ENCODE measurements at regions not wholly inside any gene's neighbourhood (a gene's known extent, or its start where the extent isn't known, plus 50 kb on each side); places are given as distances from the start of the nearest gene placed in this dataset.
"Not testable (repeated sequence)": the region's sequence is repeated elsewhere in the genome, so short reads cannot be mapped to it uniquely, and the experiment has no call there.

DNA sequence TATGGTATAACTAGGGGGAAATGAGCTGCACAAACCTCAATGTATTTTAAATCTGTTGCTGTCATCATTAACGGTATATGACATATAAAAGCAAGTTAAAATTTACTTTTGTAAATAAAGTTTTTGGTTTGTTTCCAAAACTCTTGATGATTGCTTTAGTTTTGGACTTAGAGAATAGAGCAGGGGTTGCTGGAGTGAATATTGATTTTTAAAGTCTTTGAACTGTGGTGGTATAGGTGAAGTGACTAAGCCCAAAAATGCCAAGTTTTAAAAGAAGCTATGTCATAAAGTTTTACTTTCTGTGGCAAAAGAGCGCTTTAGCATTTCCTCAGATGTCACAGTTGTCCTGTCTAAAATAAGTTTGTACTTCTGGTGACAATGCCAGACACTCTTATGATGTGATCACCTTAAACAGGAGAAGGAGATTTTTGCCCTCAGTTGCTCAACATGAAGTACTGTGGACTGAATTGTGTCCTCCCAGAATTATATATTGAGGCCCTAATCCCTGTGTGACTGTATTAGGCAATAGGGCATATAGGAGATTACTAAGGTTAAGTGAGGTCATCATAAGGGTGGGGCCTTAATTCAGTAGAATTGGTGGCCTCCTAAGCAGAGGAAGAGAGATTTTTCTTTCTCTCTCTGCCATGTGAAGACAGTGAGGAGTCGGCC, 175.2 kb upstream of the PLGLB1 start:
- DNase-seq (ENCODE audit: low read depth in 3 of 3), result not testable (repeated sequence)

DNA sequence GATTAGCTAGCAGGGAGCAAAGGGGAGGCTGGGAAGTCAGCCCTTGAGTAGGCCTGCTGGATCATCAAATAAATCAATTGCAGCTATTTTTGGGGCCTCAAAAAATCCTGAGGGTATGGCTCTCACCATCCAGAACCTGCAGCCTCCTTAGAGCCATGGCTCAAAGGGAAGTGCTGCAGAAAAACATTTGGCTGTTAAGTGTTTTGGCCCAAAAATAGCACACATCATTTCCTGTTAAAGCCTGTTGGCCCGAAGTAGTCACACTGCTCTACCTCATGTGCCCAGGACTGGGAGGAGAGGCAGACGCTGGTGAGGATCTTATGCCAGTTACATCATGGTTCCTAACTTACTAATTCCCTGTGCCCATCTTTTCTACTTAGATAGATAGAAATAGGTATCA, 176.8 kb upstream of the PLGLB1 start:
- not testable (repeated sequence) for DNase-seq (ENCODE audit: low read depth in 3 of 3)

DNA sequence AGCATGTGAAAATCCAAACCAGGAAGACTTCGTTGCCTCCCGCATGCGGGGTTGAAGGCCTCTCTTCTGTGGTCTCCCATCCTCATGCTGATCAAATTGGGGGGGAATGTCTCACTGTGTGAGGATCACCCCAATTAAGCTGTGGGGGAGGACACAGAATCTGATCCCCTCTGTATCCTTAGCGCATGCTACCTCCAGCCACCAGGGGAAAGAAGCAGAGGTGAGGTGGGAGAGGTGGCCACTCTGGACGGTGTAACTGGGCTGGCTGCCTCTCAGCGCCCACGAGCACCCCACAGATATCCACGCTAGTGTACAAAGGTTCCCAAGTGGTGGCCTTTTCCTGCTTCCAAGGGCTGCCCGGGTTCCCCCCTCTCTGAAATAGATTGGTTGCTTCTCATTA, 177.6 kb upstream of the PLGLB1 start:
- not testable (repeated sequence) for DNase-seq (ENCODE audit: low read depth in 3 of 3)

DNA sequence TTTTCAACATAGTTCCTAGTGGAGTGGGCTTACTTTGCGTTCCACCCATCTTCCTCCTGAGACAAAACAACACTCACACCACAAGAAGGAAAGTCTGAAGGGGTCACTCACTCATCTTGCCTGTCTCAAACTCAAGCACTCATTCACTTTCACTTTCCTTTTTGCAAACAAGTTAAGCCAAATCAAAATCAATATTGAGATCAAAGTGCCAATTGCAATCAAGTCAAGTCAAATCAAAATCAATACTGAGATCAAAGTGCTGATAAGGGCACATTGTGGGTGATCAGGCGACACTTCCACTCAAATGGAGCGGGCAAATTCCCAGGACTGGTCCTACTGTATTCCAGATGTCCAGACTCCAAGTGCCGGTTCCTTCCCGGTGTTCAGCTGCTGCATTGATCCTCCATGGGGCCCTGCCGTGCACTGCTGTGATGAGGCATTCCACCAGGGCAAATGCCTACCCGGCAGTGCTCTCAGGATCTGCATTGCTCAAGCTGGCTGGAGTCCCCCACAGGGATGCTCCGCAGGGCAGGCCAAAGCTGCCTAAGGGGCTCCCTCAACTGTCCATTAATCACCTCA, 183.0 kb upstream of the PLGLB1 start:
- DNase-seq (ENCODE audit: low read depth in 3 of 3), result not testable (repeated sequence)

DNA sequence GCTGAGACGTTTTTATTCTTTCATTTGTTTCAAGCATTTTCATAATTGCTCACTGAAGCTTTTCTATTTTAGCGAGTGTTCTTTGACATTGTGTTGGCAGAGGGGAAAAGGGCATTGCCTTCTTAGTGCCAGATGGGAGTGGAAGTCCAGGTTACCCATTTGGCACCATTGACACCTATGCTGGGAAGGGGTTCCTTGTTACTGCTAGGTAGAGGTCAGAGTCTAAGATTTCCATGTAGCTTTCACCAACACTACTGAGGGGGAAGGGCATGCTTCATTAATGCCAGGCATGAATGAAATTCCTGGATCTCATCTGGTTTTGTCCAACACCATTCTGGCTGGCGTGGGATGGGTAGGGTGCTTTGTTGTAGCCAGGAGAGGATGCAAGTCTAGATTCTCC, 191.3 kb upstream of the PLGLB1 start:
- not testable (repeated sequence) for DNase-seq (ENCODE audit: low read depth in 3 of 3)

DNA sequence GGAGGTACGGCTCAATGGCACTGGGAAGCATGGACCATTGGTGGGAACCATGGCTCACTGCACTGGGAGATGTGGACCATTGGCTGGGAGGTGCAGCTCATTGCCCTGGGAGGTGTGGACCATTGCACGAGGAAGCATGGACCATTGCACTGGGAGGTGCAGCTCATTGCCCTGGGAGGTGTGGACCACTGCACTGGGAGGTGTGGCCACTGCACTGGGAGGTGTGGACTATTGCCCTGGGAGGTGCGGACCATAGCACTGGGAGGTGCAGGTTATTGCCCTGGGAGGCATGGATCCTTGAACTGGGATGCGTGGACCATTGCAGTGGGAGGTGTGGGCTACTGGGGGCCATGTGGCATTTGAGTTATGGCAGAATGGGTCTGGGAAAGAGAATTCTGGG, 195.4 kb upstream of the PLGLB1 start:
- not testable (repeated sequence) for DNase-seq (ENCODE audit: low read depth in 3 of 3)

DNA sequence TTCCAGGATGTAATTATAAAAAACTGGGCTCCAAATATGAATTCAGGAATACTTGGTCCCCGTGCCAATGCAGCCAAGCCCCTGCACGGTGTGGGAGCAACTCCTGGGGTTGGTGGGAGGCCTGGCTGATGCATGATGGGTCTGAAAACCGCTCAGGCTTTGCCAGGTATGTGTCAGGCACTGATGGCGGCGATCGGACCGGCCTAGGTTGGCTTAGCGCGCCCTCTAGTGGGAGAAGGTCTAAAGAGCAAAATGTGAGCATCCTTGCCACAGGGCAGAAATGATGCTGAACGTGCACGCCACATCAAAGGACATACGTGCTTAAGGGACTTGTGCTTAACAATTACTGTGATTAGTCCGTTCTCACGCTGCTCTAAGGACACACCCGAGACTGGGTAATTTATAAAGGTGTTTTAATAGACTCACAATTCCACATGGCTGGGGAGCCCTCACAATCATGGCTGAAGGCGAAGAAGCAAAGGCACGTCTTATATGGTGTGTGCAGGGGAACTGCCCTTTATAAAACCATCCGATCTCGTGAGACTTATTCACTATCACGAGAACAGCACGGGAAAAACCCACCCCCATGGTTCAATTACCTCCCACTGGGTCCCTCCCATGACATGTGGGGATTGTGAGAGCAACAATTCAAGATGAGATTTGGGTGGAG, 196.2 kb upstream of the PLGLB1 start:
- peak; percentile 50 to 81 (median 71) for DNase-seq (ENCODE audit: low read depth in 3 of 3)

DNA sequence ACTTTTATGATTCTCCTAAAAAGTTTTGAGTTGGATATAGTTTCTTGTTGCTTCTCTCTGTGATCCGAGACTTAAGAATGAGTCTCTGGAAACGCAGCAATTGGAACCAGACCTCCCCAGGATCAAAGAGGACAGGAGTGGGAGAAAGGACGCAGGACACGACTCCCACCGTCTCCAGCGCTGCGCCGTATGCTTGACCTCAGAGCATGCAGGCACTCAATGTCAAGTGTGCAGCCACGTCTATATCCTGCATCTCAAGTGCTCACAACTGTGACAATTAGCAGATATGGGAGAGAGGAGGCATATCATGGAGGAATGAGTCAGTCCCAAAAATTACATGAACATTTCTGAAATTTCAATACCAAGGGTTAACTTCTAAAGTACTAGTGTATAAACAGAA, 199.0 kb upstream of the PLGLB1 start:
- not testable (repeated sequence) for DNase-seq (ENCODE audit: low read depth in 3 of 3)

DNA sequence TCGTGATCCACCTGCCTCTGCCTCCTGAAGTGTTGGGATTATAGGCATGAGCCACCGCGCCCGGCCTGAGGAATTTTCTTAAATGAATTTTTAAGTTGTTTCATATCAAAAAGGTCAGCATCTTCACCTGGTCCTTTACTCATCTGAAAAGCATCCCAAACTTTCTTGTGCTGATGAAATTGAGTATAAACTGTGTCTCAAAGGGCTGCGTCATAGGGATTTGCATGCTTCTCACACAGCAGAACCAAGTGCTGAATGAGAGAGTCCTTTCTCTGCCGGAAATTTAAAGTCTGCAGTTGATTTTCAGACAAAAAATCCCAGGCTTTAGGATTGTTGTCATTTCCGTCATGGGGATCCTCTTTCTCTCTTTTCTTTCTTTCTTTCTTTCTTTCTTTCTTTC, 200.5 kb upstream of the PLGLB1 start:
- not testable (repeated sequence) for DNase-seq (ENCODE audit: low read depth in 3 of 3)

DNA sequence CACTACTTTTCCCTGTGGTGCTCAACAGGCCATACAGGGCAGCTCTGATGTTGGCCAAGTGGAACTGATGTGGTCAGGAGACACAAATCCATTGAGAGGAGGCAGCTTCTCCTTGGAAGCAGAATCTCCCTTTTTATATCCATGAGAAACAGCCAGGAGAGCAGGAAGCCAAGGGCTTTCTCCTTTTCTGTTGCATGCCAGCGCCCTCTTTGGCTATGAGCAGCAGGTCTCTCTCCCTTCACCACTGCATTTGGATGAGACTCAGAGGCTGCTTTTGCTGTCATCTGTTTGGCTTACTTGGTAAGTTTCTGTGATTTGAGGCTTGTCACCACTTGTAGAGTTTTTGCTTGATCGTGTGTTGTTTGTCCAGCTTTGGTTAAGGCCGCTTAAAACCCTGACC, 202.2 kb upstream of the PLGLB1 start:
- not testable (repeated sequence) for DNase-seq (ENCODE audit: low read depth in 3 of 3)

DNA sequence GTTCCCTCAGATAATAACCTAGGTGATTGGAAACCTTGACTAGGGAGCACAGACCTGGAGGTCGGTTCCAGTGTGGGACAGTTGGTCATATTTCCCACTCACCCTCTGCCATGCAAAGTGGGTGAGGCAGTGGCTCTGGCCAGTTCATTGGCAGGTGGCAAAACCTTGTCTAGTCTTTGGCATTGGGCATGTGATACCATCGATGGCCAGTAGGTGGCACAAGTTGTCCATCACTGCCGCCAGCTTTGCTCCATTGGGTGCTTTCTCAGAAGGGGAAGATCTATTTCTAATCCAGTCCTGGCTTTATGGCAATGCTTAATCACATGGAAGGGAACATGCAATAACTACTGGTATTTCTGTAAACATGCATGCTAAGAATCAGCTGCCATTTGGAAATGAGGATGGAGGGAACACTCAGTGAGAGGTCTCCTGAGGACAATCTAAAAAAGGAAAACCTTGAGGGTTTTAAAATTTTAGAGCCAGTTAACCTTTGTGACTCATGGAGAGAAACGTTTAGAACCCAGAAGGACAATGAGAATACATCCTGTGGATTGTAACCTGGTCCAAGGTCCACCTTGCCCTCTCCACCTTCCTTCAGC, 207.5 kb upstream of the PLGLB1 start:
- DNase-seq (ENCODE audit: low read depth in 3 of 3), result not testable (repeated sequence)

DNA sequence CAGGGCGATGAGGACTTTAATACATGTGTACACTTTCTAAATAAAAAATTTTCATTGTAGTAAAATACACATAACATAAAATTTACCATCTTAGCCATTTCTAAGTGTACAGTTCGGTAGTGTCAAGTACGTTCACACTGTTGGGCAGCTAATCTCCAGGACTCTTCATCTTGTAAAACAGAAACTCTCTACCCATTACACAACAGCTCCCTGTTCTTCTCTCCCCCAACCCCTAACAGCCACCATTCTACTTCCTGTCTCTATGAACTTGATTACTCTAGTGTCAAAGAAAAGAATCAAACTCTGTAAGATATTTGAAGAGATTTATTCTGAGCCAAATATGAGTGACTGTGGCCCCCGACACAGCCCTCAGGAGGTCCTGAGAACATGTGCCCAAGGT, 208.3 kb upstream of the PLGLB1 start:
- DNase-seq (ENCODE audit: low read depth in 3 of 3), result not testable (repeated sequence)

DNA sequence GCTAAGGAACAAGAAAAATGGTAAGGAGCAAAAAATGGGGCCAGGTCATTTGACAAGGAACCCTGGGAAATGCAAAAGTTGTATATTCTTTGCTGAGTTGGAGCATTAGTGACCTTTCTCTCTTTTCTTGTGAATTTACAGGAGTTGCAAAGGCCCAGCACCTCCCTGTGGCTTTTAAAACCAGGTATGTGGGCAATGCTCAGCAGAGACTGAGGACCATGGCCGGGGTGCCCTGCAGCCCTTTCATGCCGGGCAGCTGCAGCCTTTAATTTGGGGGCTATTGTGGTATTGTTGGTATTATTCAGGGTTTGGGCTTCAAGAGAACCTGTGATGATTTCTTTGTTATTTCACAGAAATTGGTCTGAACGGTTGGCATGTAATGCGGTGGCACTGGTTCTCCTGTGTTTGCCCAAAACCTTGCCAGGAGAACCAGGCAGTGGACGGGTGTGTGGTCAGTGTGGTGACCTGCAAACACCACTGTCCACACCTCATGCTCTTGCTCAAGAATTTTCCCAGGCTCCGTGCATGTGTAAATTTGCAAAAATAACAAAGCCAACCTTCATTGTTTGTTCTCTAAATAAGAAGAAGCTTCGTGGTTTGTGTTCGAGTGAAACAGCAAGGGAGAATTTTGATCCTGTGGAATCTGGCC, 213.8 kb upstream of the PLGLB1 start:
- DNase-seq (ENCODE audit: low read depth in 3 of 3), result not testable (repeated sequence)

DNA sequence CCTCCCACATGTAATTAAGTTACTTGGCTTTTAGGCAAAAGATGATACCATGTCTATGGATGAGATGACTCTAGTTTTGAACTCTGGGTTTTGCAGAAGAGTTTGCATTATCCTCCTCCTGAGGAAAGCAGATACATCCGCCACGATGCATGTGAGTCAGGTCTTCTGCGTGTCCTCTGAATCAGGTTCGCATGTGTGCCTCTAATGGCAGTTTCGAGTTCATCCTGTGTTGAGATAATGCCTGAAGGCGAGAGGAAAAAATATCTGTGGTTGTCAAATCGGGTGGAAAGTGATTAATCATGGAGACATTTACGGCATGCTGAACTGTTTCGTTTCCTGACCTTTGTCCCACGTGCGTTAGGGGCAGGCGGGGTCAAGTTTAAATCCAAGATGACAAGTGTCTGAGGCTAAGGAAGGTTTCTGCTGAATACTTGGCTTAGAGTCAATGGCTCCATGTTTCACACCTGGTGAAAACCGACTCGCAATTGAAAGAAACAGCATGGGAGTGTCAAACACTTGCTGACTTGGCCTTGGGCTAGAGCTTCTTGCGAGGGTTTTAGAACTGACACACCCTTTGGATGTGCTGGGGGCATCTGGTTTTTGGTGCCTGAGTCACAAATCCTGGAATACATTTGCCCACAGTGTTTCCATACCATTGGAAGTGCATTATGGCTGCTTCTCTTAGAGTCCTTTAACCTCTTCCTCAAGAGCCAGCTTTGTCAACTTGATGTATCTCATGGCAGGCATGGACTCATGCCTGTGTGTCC, 216.1 kb upstream of the PLGLB1 start:
- peak in 1 of 3 experiments; percentile 59 for DNase-seq (ENCODE audit: low read depth in 3 of 3)

DNA sequence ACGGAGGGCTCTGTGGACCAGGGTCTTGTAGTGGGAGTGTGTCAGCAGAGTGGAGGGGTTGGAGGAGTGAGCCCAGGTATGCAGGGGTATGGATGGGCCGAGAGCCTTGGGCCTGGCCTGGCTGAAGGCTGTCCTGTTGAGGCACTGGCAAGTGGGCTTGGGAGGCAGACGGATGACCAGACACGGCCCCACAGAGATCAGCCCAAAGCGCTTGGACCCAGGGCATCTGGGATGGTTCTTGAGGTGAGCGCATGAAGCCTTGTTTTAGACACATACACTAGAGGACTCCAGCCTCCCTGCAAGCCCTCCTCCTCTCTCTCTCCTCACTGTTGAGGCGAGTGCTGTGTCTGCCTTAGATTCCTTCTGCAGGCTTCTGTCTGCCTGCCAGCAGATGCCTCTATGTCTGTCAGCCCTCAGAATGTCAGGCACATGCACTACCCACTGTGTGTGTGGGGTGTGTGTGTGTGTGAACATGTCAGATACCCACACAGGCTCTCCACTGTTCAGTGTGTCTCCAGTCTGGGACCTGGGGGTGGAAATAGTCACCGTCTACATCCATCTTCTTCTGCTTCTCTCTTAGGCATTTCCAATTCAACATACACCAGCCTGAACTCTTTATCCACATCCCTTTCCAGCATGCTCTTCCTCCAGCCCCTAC, 218.0 kb upstream of the PLGLB1 start:
- not testable (repeated sequence) for DNase-seq (ENCODE audit: low read depth in 3 of 3)

DNA sequence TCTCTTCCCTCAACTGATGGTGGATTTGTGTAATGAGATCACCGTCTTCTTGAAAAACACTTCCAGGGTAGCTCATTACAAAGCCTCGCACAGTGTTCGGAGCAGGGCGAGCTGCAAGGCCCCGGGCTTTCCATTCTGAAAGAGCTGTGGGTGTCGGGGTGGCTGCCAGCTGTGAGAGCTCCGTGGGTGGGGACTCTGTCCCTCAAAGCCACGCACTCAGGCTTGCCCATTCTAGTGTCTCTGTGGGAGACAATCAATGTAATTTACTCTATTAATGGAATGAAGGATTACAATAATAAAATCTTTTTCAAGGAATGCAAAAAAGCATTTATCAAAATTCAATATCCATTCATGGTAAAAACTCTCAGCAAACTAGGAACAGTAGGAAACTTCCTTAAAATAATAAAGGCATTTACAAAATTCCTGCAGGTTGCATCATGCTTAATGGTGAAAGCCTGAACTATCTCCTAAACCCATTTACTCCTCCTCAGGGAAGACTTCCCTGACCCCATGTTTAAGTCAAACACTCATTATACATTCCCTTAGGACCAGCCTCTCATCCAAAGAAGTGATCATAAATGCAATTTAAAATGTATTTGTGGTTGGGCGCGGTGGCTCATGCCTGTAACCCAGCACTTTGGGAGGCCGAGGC, 224.5 kb upstream of the PLGLB1 start:
- not testable (repeated sequence) for DNase-seq (ENCODE audit: low read depth in 3 of 3)

DNA sequence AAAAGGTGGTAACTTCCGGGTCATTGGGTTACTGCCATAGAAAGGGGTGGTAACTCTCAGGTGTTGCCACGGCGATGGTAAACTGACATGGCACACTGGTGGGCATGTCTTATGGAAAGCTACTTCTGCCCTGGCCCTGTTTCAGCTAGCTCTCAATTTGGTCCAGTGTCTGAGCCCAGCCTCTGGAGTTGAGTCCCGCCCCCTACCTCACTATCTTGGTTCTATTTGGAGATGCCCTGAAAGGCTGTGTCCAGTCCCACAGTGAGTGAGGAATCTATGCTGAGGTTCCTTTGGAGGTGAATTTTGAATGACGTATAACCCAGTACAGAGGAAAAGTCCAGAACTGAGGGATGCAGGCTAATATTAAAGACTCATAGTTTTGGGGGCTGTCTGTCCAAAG, 230.4 kb upstream of the PLGLB1 start:
- not testable (repeated sequence) for DNase-seq (ENCODE audit: low read depth in 3 of 3)

DNA sequence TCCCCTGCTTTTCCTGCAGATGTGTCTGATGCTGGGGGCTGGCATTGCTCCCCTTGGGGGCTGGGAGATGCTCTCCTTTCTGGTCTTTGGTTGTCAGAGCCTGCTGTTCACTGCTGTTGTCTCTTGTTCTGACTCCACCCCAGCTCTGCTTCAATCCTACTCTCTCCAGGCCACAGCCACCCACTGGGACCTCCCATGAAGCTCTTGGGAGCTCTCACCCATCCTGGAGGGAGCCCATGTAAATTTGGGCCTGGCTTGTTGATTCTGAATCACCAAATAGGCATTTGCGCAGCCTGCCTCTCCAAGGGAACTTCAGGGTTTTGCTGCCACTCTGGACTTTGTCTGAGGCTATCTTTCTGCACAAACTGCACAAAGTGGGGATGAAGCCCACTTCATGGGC, 232.9 kb upstream of the PLGLB1 start:
- not testable (repeated sequence) for DNase-seq (ENCODE audit: low read depth in 3 of 3)

DNA sequence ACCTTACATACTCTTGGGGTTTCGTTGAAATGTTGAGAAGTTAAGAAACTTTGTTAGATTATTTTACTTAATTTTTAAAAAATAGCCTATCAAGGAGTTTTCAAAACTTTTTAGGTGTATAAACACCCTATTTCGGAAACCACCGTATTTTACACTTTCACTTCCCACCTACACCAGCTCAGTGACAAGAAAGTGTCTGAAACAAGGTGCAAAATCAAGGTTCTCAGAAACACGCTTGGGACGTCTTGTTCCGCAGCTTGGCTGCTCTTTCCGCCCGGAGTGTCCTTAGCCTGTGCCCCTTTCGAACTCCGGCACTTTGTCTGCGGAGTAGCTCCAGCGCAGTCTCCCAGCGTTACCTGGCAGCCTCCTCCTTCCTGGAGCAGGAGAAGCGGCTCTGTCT, 233.8 kb upstream of the PLGLB1 start:
- not testable (repeated sequence) for DNase-seq (ENCODE audit: low read depth in 3 of 3)

DNA sequence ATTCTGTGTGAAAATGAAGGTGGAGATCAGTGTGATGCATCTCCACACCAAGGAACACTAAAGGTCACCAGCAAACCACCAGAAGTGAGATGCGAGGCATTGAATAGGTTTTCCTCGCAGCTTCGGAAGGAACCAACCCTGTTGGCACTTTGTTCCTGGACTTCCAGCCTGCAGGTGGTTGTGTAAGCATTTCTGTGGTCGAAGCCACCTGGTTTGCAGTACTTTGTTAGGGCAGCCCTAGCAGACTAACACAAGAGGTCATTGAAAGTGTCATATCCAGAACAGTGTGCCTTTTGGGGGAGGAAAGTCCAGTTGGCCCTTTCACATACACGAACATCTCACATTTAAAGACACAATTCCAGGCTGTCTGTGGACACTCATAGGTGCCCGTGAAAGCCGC, 237.2 kb upstream of the PLGLB1 start:
- DNase-seq (ENCODE audit: low read depth in 3 of 3), result not testable (repeated sequence)

Data from stimulated activated CD4-positive, alpha-beta T cell treated with anti-CD3 and anti-CD28 coated beads, TNF-alpha, amount 100 ng/mL, for 24 hours (primary cell).